B cell (primary cell): ENCODE measurements at regions not wholly inside any gene's neighbourhood (a gene's known extent, or its start where the extent isn't known, plus 50 kb on each side); places are given as distances from the start of the nearest gene placed in this dataset.

Experiments used
- ATAC-seq: fragments of 200-7000 bp; cut with Tn5 transposase; one replicate; pipeline ENCODE4 v1.10.0; 2021; ENCODE audit warnings: low read depth, mild to moderate bottlenecking, moderate number of reproducible peaks, moderate library complexity
- CTCF ChIA-PET: fragments of 350-600 bp; sonication (Branson Sonifier 250); formaldehyde crosslinking; loops from one replicate; lab custom pipeline; 2021; ENCODE audit warnings: antibody characterized with exemption, inconsistent platforms; lab: Charles Lee
- POLR2A ChIA-PET: fragments of 350-600 bp; sonication (Branson Sonifier 250); formaldehyde crosslinking; loops from one replicate; lab custom pipeline; 2021; ENCODE audit warnings: antibody characterized with exemption; lab: Charles Lee
- DNase-seq: peaks from one replicate; pipeline ENCODE4 v3.0.0; 2013
- H2AFZ ChIP-seq: 2 replicates; pipeline ENCODE4 v1.6.1; 2012; ENCODE audit warnings: mild to moderate bottlenecking, low read depth, low read length; ENCODE audit not compliant: insufficient read depth, poor library complexity, severe bottlenecking
- H3K27ac ChIP-seq, 2 donors: 1 replicate in 1 of 2; 2 replicates in 1 of 2; pipeline ENCODE4 v1.5.1; 2012 to 2013; ENCODE audit warnings: low read length in 2 of 2, mild to moderate bottlenecking in 2 of 2, moderate library complexity in 1 of 2
- H3K27me3 ChIP-seq, 4 experiments: fragments of 200-600 bp in 1 of 4; sonication (generic) in 1 of 4; replicated peaks in 1 of 4; 1 replicate in 2 of 4; 2 replicates in 2 of 4; pipeline versions ENCODE4 v1.6.1 to v1.7.0; 2013 to 2016; ENCODE audit warnings: low read length in 3 of 4, mild to moderate bottlenecking in 2 of 4, mixed read lengths in 1 of 4, moderate library complexity in 1 of 4; ENCODE audit not compliant: insufficient read depth in 4 of 4, control insufficient read depth in 3 of 4; ENCODE audit errors: control extremely low read depth in 1 of 4
- H3K36me3 ChIP-seq, 2 experiments: replicated peaks in 1 of 2; 1 replicate in 1 of 2; 2 replicates in 1 of 2; pipeline versions ENCODE4 v1.6.1 to v1.7.1; 2013; ENCODE audit warnings: low read length in 1 of 2; ENCODE audit not compliant: insufficient read depth in 2 of 2, control insufficient read depth in 1 of 2; ENCODE audit errors: control extremely low read depth in 1 of 2, extremely low read depth in 1 of 2
- H3K4me1 ChIP-seq, 2 donors: fragments of 200-600 bp in 1 of 2; sonication (generic) in 1 of 2; 1 replicate in 1 of 2; 2 replicates in 1 of 2; pipeline versions ENCODE4 v1.5.1 to v1.6.1; 2013 to 2017; ENCODE audit warnings: low read length in 2 of 2; ENCODE audit not compliant: control insufficient read depth in 2 of 2, insufficient read depth in 2 of 2
- H3K4me2 ChIP-seq: replicated peaks from 2 replicates; pipeline ENCODE3; 2012; ENCODE audit warnings: mild to moderate bottlenecking, low read depth, low read length; ENCODE audit not compliant: poor library complexity, severe bottlenecking
- H3K4me3 ChIP-seq, 5 experiments: fragments of 200-600 bp in 1 of 5; sonication (generic) in 1 of 5; 1 replicate in 3 of 5; 2 replicates in 2 of 5; pipeline versions ENCODE4 v1.5.1 to v1.7.0; 2011 to 2016; ENCODE audit warnings: low read length in 4 of 5, mild to moderate bottlenecking in 4 of 5, low read depth in 2 of 5, control low read depth in 1 of 5, moderate library complexity in 1 of 5; ENCODE audit not compliant: insufficient read depth in 1 of 5; ENCODE audit errors: control extremely low read depth in 1 of 5, extremely low read depth in 1 of 5
- H3K79me2 ChIP-seq: fragments of 200-600 bp; sonication (generic); one replicate; pipeline ENCODE4 v1.6.0; 2016; ENCODE audit warnings: low read length; ENCODE audit not compliant: control insufficient read depth, insufficient read depth
- H3K9ac ChIP-seq: fragments of 200-600 bp; sonication (generic); 2 replicates; pipeline ENCODE4 v1.6.1; 2017; ENCODE audit warnings: mild to moderate bottlenecking, low read length, moderate library complexity
- H3K9me3 ChIP-seq, 3 donors: one replicate each; pipeline versions ENCODE4 v1.6.1 to v1.7.1; 2013; ENCODE audit warnings: low read length in 2 of 3; ENCODE audit not compliant: control insufficient read depth in 2 of 3, insufficient read depth in 1 of 3; ENCODE audit errors: control extremely low read depth in 1 of 3
- H4K20me1 ChIP-seq: 2 replicates; pipeline ENCODE4 v1.6.0; 2012; ENCODE audit warnings: mild to moderate bottlenecking, low read length; ENCODE audit not compliant: insufficient read depth, control insufficient read depth, poor library complexity, severe bottlenecking
- H3K27ac Mint-ChIP-seq: one replicate; pipeline ENCODE4 v1.8.0; 2021; ENCODE audit warnings: mixed read lengths
- H3K27me3 Mint-ChIP-seq: one replicate; pipeline ENCODE4 v1.8.0; 2021; ENCODE audit warnings: mixed read lengths
- H3K4me1 Mint-ChIP-seq: one replicate; pipeline ENCODE4 v1.8.0; 2021; ENCODE audit warnings: mixed read lengths
- H3K4me3 Mint-ChIP-seq: one replicate; pipeline ENCODE4 v1.8.0; 2021; ENCODE audit warnings: mixed read lengths
- H3K9me3 Mint-ChIP-seq: one replicate; pipeline ENCODE4 v1.8.0; 2022; ENCODE audit warnings: mixed read lengths; ENCODE audit not compliant: insufficient read depth
- EZH2 ChIP-seq: IDR thresholded peaks from 2 replicates; pipeline ENCODE4 v1.6.1; 2012; ENCODE audit warnings: borderline replicate concordance, low read depth, mild to moderate bottlenecking, moderate library complexity, low read length; ENCODE audit not compliant: insufficient read depth, poor library complexity, severe bottlenecking
- WGBS: methylation state at CpG from one replicate; pipeline ENCODE4 v1.1.5; 2013; ENCODE audit warnings: missing lambda C conversion rate; ENCODE audit not compliant: insufficient coverage; 5-methylcytosine and 5-hydroxymethylcytosine counted together
- intact Hi-C: fragments of 100-400 bp; cut with micrococcal nuclease; formaldehyde crosslinking; loops from one replicate; pipeline ENCODE4 v1.10.0; 2022
- TF ChIP-seq, protein P1 (sequence below): fragments of 200-600 bp; IDR thresholded peaks from one replicate; pipeline ENCODE4 v1.8.0; 2022; ENCODE audit warnings: antibody characterized with exemption, mild to moderate bottlenecking

DNA sequence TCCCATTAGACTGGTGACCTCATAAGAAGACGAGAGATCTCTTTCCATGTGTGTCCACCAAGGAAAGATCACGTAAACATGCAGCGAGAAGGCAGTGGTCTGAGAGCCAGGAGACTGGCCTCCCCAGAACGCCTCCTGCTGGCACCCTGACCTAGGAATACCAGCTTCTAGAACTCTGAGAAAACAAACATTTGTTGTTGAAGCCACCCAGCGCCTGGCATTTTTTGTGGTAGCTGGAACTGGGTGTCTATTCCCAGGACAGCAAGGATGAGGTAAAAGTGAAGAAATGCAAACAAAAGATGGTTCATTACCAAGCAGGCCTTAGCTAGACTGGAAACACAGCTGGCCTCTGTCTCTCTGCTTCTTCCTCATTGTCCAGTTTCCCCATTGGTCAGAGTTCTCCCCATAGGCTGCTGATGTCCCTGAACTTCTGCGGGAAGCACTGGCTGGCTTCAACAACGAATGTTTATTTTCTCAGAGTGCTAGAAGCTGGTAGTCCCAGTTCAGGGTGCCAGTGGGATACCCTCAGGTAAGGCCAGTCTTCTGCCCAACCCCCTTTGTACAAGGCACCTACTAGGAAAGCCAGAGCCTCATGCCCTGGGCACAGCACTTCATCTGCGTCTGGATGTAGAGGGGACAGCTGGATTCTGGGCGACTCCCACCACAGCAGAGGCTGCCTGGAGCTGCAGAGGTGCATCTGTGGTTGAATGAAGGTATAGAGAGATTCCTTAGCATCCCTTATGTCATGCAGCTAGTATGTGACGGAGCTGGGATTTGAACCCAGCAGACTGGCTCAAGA is 304.9 kb downstream of the TCERG1L start:
- Mint-ChIP-seq H3K27me3 (no peaks in the 10 kb centered on the region), H3K4me1 (no peaks in the 10 kb centered on the region), H3K9me3 (no peaks in the 10 kb centered on the region), H3K4me3 (no peak overlapping the region), H3K27ac (no peak overlapping the region)
- Histone ChIP-seq H3K4me3 (no peak overlapping the region), H2AFZ (no peak overlapping the region), H3K9ac (no peak overlapping the region), H3K27me3 (no peaks in the 10 kb centered on the region), H3K36me3 (no peaks in the 10 kb centered on the region), H3K4me2 (no peak overlapping the region), H3K27ac (no peak overlapping the region), H3K79me2 (no peaks in the 10 kb centered on the region), H4K20me1 (no peaks in the 10 kb centered on the region), H3K9me3 (peaks cover 0 to 23% (median 0%) of the 10 kb centered on the region in 3 donors), H3K4me1 (no peaks in the 10 kb centered on the region)
- intact Hi-C loops = no loop called here
- 85% methylated on average over 10 of the region's 10 CpGs for WGBS
- DNase-seq = no peak
- TF ChIP-seq EZH2 = no peak
- TF ChIP-seq, protein P1, sequence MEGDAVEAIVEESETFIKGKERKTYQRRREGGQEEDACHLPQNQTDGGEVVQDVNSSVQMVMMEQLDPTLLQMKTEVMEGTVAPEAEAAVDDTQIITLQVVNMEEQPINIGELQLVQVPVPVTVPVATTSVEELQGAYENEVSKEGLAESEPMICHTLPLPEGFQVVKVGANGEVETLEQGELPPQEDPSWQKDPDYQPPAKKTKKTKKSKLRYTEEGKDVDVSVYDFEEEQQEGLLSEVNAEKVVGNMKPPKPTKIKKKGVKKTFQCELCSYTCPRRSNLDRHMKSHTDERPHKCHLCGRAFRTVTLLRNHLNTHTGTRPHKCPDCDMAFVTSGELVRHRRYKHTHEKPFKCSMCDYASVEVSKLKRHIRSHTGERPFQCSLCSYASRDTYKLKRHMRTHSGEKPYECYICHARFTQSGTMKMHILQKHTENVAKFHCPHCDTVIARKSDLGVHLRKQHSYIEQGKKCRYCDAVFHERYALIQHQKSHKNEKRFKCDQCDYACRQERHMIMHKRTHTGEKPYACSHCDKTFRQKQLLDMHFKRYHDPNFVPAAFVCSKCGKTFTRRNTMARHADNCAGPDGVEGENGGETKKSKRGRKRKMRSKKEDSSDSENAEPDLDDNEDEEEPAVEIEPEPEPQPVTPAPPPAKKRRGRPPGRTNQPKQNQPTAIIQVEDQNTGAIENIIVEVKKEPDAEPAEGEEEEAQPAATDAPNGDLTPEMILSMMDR = no peak
- CTCF ChIA-PET = no interaction called here
- POLR2A ChIA-PET = no interaction called here
- ATAC-seq = no peak

DNA sequence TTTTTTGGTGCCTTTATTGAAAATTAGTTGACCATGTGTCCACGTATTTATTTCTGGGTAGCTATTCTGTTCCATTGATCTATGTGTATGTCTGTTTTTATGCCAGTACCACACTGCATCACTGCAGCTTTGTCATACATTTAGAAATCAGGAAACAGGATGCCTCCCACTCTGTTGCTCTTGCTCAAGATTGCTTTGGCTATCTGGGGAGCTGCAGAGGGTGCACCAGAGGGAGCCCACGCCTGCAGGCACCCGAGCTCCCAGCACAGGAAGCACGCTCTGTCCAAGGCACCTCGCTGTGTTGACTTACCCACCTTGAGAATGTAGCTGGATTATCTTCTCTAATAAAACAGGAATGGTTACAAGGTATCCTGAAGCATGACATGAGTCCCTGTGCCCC is 301.7 kb downstream of the TCERG1L start:
- Mint-ChIP-seq H3K9me3 (no peaks in the 10 kb centered on the region), H3K4me3 (no peak overlapping the region), H3K4me1 (no peaks in the 10 kb centered on the region), H3K27ac (no peak overlapping the region), H3K27me3 (no peaks in the 10 kb centered on the region)
- Histone ChIP-seq H3K79me2 (no peaks in the 10 kb centered on the region), H3K4me1 (no peaks in the 10 kb centered on the region), H3K9me3 (peaks cover 0 to 35% (median 0%) of the 10 kb centered on the region in 3 donors), H4K20me1 (no peaks in the 10 kb centered on the region), H2AFZ (no peak overlapping the region), H3K4me3 (no peak overlapping the region), H3K9ac (no peak overlapping the region), H3K36me3 (no peaks in the 10 kb centered on the region), H3K27me3 (no peaks in the 10 kb centered on the region), H3K27ac (no peak overlapping the region), H3K4me2 (no peak overlapping the region)
- intact Hi-C loops = no loop called here
- TF ChIP-seq EZH2 = no peak
- TF ChIP-seq, protein P1 = no peak
- ChIA-PET CTCF (no interaction called here), POLR2A (no interaction called here)
- ATAC-seq = no peak
- no peak for DNase-seq
- 73% methylated on average over 5 of the region's 5 CpGs for WGBS
